OCI-LY3 (cell line): ENCODE measurements at regions not wholly inside any gene's neighbourhood (a gene's known extent, or its start where the extent isn't known, plus 50 kb on each side); places are given as distances from the start of the nearest gene placed in this dataset.
"Not testable (repeated sequence)": the region's sequence is repeated elsewhere in the genome, so short reads cannot be mapped to it uniquely, and the experiment has no call there.

ENCODE experiments used
- H2AFZ ChIP-seq: fragments of 200-600, 300-600 bp; shearing (Covaris generic); 2 replicates; pipeline ENCODE4 v1.6.0; 2014; ENCODE audit warnings: antibody characterized with exemption, low read depth, low read length
- H3K27ac ChIP-seq: fragments of 200-600, 300-600 bp; sonication (generic); 2 replicates; pipeline ENCODE4 v1.5.1; 2014; ENCODE audit warnings: mild to moderate bottlenecking, low read length, moderate library complexity, mixed read lengths
- H3K27me3 ChIP-seq: fragments of 200-600, 300-600 bp; sonication (generic); 2 replicates; pipeline ENCODE4 v1.6.1; 2014; ENCODE audit warnings: low read depth, low read length, mixed read lengths
- H3K36me3 ChIP-seq: fragments of 200-600, 300-600 bp; sonication (generic); replicated peaks from 2 replicates; pipeline ENCODE3; 2014; ENCODE audit warnings: low read depth, low read length, mixed read lengths
- H3K4me1 ChIP-seq: fragments of 300-600, 200-600 bp; sonication (generic); 2 replicates; pipeline ENCODE4 v1.6.1; 2014; ENCODE audit warnings: low read length, mixed read lengths
- H3K4me2 ChIP-seq: fragments of 200-600, 300-600 bp; sonication (generic); 2 replicates; pipeline ENCODE4 v1.6.1; 2014; ENCODE audit warnings: low read length, mixed read lengths
- H3K4me3 ChIP-seq: fragments of 300-600, 200-600 bp; sonication (generic); 2 replicates; pipeline ENCODE4 v1.5.1; 2014; ENCODE audit warnings: antibody characterized with exemption, mild to moderate bottlenecking, low read length, moderate library complexity
- H3K79me2 ChIP-seq: fragments of 300-600, 200-600 bp; shearing (Covaris generic); 2 replicates; pipeline ENCODE4 v1.6.1; 2014; ENCODE audit warnings: mild to moderate bottlenecking, low read length, mixed read lengths
- H3K9ac ChIP-seq: fragments of 300-600, 200-600 bp; shearing (Covaris generic); 2 replicates; pipeline ENCODE4 v1.6.0; 2014; ENCODE audit warnings: mild to moderate bottlenecking, low read length, moderate library complexity
- H3K9me3 ChIP-seq: fragments of 200-600, 300-600 bp; shearing (Covaris generic); 2 replicates; pipeline ENCODE4 v1.6.1; 2014; ENCODE audit warnings: low read length, mixed read lengths; ENCODE audit not compliant: insufficient read depth
- H4K20me1 ChIP-seq: fragments of 200-600, 300-600 bp; sonication (generic); 2 replicates; pipeline ENCODE4 v1.6.1; 2016; ENCODE audit warnings: low read length, mixed read lengths; ENCODE audit not compliant: insufficient read depth
- CTCF ChIP-seq: fragments of 200-600, 300-600 bp; sonication (generic); IDR thresholded peaks from 2 replicates; pipeline ENCODE4 v1.5.1; 2014; ENCODE audit warnings: antibody characterized with exemption, low read length, low read depth
- EZH2phosphoT487 ChIP-seq: fragments of 200-600 bp; shearing (Covaris generic); IDR thresholded peaks from 2 replicates; pipeline ENCODE4 v1.6.1; 2018; ENCODE audit warnings: antibody characterized with exemption, mixed run types, low read depth

- Histone ChIP-seq H3K4me2 (no peak overlapping the region), H3K36me3 (no peaks in the 10 kb centered on the region), H3K9ac (no peak overlapping the region), H2AFZ (no peak overlapping the region), H3K79me2 (no peaks in the 10 kb centered on the region), H3K4me1 (peaks cover 6% of the 10 kb centered on the region), H4K20me1 (no peaks in the 10 kb centered on the region), H3K4me3 (no peak overlapping the region), H3K27me3 (no peaks in the 10 kb centered on the region), H3K27ac (no peak overlapping the region; the same call in 1 of the 2 replicates), H3K9me3 (no peaks in the 10 kb centered on the region)
- TF ChIP-seq CTCF = no peak
- no peak for TF ChIP-seq EZH2phosphoT487
Measured at GRCh38 chr5:119694284-119694683, 64.9 kb downstream of the FAM170A start.

GRCh38 chr5:119706049-119706448 is 76.7 kb downstream of the FAM170A start:
- Histone ChIP-seq H3K9ac (no peak overlapping the region), H3K27ac (no peak overlapping the region), H2AFZ (no peak overlapping the region), H4K20me1 (no peaks in the 10 kb centered on the region), H3K36me3 (no peaks in the 10 kb centered on the region), H3K4me3 (no peak overlapping the region), H3K79me2 (no peaks in the 10 kb centered on the region), H3K27me3 (no peaks in the 10 kb centered on the region), H3K9me3 (no peaks in the 10 kb centered on the region), H3K4me2 (no peak overlapping the region), H3K4me1 (no peaks in the 10 kb centered on the region)
- TF ChIP-seq EZH2phosphoT487 (no peak), CTCF (no peak)

GRCh38 chr5:119708076-119708790 is 78.9 kb downstream of the FAM170A start:
- Histone ChIP-seq H2AFZ (no peak overlapping the region), H3K4me1 (no peaks in the 10 kb centered on the region), H3K4me3 (no peak overlapping the region), H3K9me3 (no peaks in the 10 kb centered on the region), H3K4me2 (no peak overlapping the region), H3K27me3 (no peaks in the 10 kb centered on the region), H3K9ac (no peak overlapping the region), H4K20me1 (no peaks in the 10 kb centered on the region), H3K36me3 (no peaks in the 10 kb centered on the region), H3K79me2 (no peaks in the 10 kb centered on the region), H3K27ac (no peak overlapping the region)
- TF ChIP-seq EZH2phosphoT487 (no peak), CTCF (no peak)

GRCh38 chr5:119721775-119722174 is 92.4 kb downstream of the FAM170A start:
- TF ChIP-seq CTCF (no peak), EZH2phosphoT487 (no peak)

GRCh38 chr5:119725291-119725690 is 95.9 kb downstream of the FAM170A start:
- H3K4me2 ChIP-seq, H2AFZ ChIP-seq, H3K9me3 ChIP-seq, H3K9ac ChIP-seq, H3K27ac ChIP-seq, H4K20me1 ChIP-seq, H3K4me3 ChIP-seq, H3K79me2 ChIP-seq, H3K27me3 ChIP-seq, H3K4me1 ChIP-seq, H3K36me3 ChIP-seq: not testable (repeated sequence)

More at GRCh38 chr5:119721775-119722174, 92.4 kb downstream of the FAM170A start:
- no peak overlapping the region for H3K4me2 ChIP-seq
- no peak overlapping the region for H3K9ac ChIP-seq
- H4K20me1 ChIP-seq = no peaks in the 10 kb centered on the region
- no peak overlapping the region for H3K4me3 ChIP-seq
- H3K79me2 ChIP-seq = no peaks in the 10 kb centered on the region
- no peak overlapping the region for H2AFZ ChIP-seq
- H3K9me3 ChIP-seq = no peaks in the 10 kb centered on the region
- H3K4me1 ChIP-seq = peaks cover 6% of the 10 kb centered on the region
- H3K27me3 ChIP-seq = no peaks in the 10 kb centered on the region
- no peaks in the 10 kb centered on the region for H3K36me3 ChIP-seq
- no peak overlapping the region for H3K27ac ChIP-seq
